Smooth muscle cell (in vitro differentiated cells): ENCODE measurements at regions not wholly inside any gene's neighbourhood (a gene's known extent, or its start where the extent isn't known, plus 50 kb on each side); places are given as distances from the start of the nearest gene placed in this dataset.
A peak's percentile ranks its signal among the peaks of the same experiment; 100 is the strongest.

ENCODE experiments used
- DNase-seq: peaks from one replicate; lab custom pipeline; 2025; ENCODE audit not compliant: unreplicated experiment; lab: John Stamatoyannopoulos, UW
- H2AFZ ChIP-seq: fragments of 200-600 bp; sonication (generic); 2 replicates; pipeline ENCODE4 v1.6.0; 2016; ENCODE audit warnings: antibody characterized with exemption, low read depth, mild to moderate bottlenecking
- H3F3A ChIP-seq: fragments of 200-600 bp; sonication (generic); 2 replicates; pipeline ENCODE4 v1.6.0; 2017; ENCODE audit warnings: antibody characterized with exemption, low read depth
- H3K27ac ChIP-seq: fragments of 200-600 bp; sonication (generic); 2 replicates; pipeline ENCODE4 v1.5.1; 2016; ENCODE audit warnings: low read depth, mild to moderate bottlenecking
- H3K27me3 ChIP-seq: fragments of 200-600 bp; sonication (generic); 2 replicates; pipeline ENCODE4 v1.6.1; 2016; ENCODE audit warnings: low read depth, mild to moderate bottlenecking
- H3K36me3 ChIP-seq: fragments of 200-600 bp; sonication (generic); 2 replicates; pipeline ENCODE4 v1.5.1; 2016; ENCODE audit warnings: low read depth
- H3K4me1 ChIP-seq: fragments of 200-600 bp; sonication (generic); 2 replicates; pipeline ENCODE4 v1.5.1; 2016; ENCODE audit warnings: low read depth
- H3K4me2 ChIP-seq: fragments of 200-600 bp; sonication (generic); 2 replicates; pipeline ENCODE4 v1.6.0; 2016; ENCODE audit warnings: mild to moderate bottlenecking
- H3K4me3 ChIP-seq: fragments of 200-600 bp; sonication (generic); 2 replicates; pipeline ENCODE4 v1.5.1; 2016; ENCODE audit warnings: mild to moderate bottlenecking
- H3K79me2 ChIP-seq: fragments of 200-600 bp; sonication (generic); 2 replicates; pipeline ENCODE4 v1.6.0; 2016; ENCODE audit warnings: low read depth, mild to moderate bottlenecking
- H3K9ac ChIP-seq: fragments of 200-600 bp; sonication (generic); 2 replicates; pipeline ENCODE4 v1.6.0; 2016; ENCODE audit warnings: low read depth
- H3K9me3 ChIP-seq: fragments of 200-600 bp; sonication (generic); replicated peaks from 2 replicates; pipeline ENCODE4 v1.5.1; 2016; ENCODE audit warnings: low read depth
- H4K20me1 ChIP-seq: fragments of 200-600 bp; sonication (generic); 2 replicates; pipeline ENCODE4 v1.6.0; 2016; ENCODE audit warnings: low read depth
- CTCF ChIP-seq: fragments of 200-600 bp; sonication (generic); IDR thresholded peaks from 2 replicates; pipeline ENCODE4 v1.5.1; 2017; ENCODE audit warnings: borderline replicate concordance, mild to moderate bottlenecking, antibody characterized with exemption; ENCODE audit not compliant: insufficient read depth, poor library complexity, severe bottlenecking
- whole genome bisulfite sequencing: methylation state at CpG from one replicate; pipeline ENCODE4 v1.1.7; 2016; ENCODE audit warnings: low lambda C conversion rate; 5-methylcytosine and 5-hydroxymethylcytosine counted together

GRCh38 chr6:43938178-43939105 lies 168.4 kb downstream of the VEGFA start:
- WGBS: 43% methylated on average over 18 of the region's 18 CpGs
- DNase-seq: no peak
- H3K79me2 ChIP-seq: no peaks in the 10 kb centered on the region
- no peak overlapping the region for H2AFZ ChIP-seq
- no peaks in the 10 kb centered on the region for H3K27me3 ChIP-seq
- no peaks in the 10 kb centered on the region for H3K36me3 ChIP-seq
- no peaks in the 10 kb centered on the region for H3K9me3 ChIP-seq
- no peak overlapping the region for H3K9ac ChIP-seq
- no peak for TF ChIP-seq CTCF
- no peak overlapping the region for H3K27ac ChIP-seq
- no peak overlapping the region for H3K4me3 ChIP-seq
- peaks cover 10% of the 10 kb centered on the region for H3F3A ChIP-seq
- no peaks in the 10 kb centered on the region for H4K20me1 ChIP-seq
- peaks cover 16% of the 10 kb centered on the region for H3K4me1 ChIP-seq
- peak overlapping the region; percentile 48 for H3K4me2 ChIP-seq

GRCh38 chr6:43937236-43938177 lies 167.5 kb downstream of the VEGFA start:
- no peak for DNase-seq
- H3K79me2 ChIP-seq: no peaks in the 10 kb centered on the region
- 47% methylated on average over 7 of the region's 7 CpGs for WGBS
- no peak overlapping the region for H3K4me3 ChIP-seq
- H3K9me3 ChIP-seq: no peaks in the 10 kb centered on the region
- no peaks in the 10 kb centered on the region for H4K20me1 ChIP-seq
- no peaks in the 10 kb centered on the region for H3K36me3 ChIP-seq
- peaks cover 10% of the 10 kb centered on the region for H3F3A ChIP-seq
- H3K27me3 ChIP-seq: no peaks in the 10 kb centered on the region
- H3K4me1 ChIP-seq: peaks cover 23% of the 10 kb centered on the region
- no peak for TF ChIP-seq CTCF
- no peak overlapping the region for H3K27ac ChIP-seq
- H3K9ac ChIP-seq: no peak overlapping the region
- H2AFZ ChIP-seq: no peak overlapping the region
- peak overlapping the region; percentile 48 for H3K4me2 ChIP-seq

- H3K4me2 ChIP-seq: peak overlapping the region; percentile 10
- no peaks in the 10 kb centered on the region for H3K79me2 ChIP-seq
- 42% methylated on average over 9 of the region's 9 CpGs for WGBS
Observed at GRCh38 chr6:43936476-43936875, 166.5 kb downstream of the VEGFA start.

More at GRCh38 chr6:43936476-43936875, 166.5 kb downstream of the VEGFA start:
- no peak overlapping the region for H3K4me3 ChIP-seq
- no peak overlapping the region for H3K27ac ChIP-seq
- H4K20me1 ChIP-seq: no peaks in the 10 kb centered on the region
- no peak for DNase-seq
- H3K9me3 ChIP-seq: no peaks in the 10 kb centered on the region
- no peak for TF ChIP-seq CTCF
- H2AFZ ChIP-seq: no peak overlapping the region
- peaks cover 19% of the 10 kb centered on the region for H3K4me1 ChIP-seq
- peaks cover 10% of the 10 kb centered on the region for H3F3A ChIP-seq
- no peaks in the 10 kb centered on the region for H3K27me3 ChIP-seq
- H3K36me3 ChIP-seq: no peaks in the 10 kb centered on the region
- no peak overlapping the region for H3K9ac ChIP-seq
